ENCODE measurements at regions not wholly inside any gene's neighbourhood (a gene's known extent, or its start where the extent isn't known, plus 50 kb on each side); places are given as distances from the start of the nearest gene placed in this dataset.
A peak's percentile ranks its signal among the peaks of the same experiment; 100 is the strongest.

DNA sequence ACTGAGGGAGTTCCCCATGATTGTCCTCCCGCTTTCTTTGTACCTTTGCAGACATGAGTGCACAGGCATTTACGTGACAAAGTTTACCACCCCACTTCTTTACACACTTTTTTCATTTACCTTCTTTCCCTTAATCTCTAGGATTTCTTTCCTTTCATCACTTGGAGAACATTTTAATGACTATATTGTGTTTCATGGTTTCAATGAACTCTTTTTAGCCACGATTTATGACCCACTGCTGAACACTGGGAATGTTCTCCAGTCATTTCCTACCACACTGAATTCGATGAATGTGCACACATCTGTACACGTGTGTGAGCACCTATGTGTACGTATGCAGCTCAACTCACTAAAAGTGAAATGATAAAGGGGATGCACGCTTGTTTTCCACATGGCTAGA is 371.7 kb upstream of the IGFBP3 start:
- DNase-seq (ENCODE audit: low spot score in 2 of 2), result no peak
- H3K4me1 ChIP-seq, result peaks cover 0 to 16% (median 4%) of the 10 kb centered on the region in 4 donors
- H3K27ac ChIP-seq, result no peak overlapping the region
- peaks cover 0 to 7% (median 3%) of the 10 kb centered on the region in 4 donors for H3K9me3 ChIP-seq
- TF ChIP-seq POLR2A (IDR thresholded peaks at IDR 0.05) (no peak), EP300 (IDR thresholded peaks at IDR 0.05) (no peak)
- TF ChIP-seq, protein P1, sequence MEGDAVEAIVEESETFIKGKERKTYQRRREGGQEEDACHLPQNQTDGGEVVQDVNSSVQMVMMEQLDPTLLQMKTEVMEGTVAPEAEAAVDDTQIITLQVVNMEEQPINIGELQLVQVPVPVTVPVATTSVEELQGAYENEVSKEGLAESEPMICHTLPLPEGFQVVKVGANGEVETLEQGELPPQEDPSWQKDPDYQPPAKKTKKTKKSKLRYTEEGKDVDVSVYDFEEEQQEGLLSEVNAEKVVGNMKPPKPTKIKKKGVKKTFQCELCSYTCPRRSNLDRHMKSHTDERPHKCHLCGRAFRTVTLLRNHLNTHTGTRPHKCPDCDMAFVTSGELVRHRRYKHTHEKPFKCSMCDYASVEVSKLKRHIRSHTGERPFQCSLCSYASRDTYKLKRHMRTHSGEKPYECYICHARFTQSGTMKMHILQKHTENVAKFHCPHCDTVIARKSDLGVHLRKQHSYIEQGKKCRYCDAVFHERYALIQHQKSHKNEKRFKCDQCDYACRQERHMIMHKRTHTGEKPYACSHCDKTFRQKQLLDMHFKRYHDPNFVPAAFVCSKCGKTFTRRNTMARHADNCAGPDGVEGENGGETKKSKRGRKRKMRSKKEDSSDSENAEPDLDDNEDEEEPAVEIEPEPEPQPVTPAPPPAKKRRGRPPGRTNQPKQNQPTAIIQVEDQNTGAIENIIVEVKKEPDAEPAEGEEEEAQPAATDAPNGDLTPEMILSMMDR (IDR thresholded peaks at IDR 0.05), result no peak
- no peaks in the 10 kb centered on the region for H3K27me3 ChIP-seq
- H3K36me3 ChIP-seq, result no peaks in the 10 kb centered on the region
- H3K4me3 ChIP-seq, result no peak overlapping the region
- 79 to 83% methylated on average over 7 of the region's 7 CpGs for WGBS, 2 donors

DNA sequence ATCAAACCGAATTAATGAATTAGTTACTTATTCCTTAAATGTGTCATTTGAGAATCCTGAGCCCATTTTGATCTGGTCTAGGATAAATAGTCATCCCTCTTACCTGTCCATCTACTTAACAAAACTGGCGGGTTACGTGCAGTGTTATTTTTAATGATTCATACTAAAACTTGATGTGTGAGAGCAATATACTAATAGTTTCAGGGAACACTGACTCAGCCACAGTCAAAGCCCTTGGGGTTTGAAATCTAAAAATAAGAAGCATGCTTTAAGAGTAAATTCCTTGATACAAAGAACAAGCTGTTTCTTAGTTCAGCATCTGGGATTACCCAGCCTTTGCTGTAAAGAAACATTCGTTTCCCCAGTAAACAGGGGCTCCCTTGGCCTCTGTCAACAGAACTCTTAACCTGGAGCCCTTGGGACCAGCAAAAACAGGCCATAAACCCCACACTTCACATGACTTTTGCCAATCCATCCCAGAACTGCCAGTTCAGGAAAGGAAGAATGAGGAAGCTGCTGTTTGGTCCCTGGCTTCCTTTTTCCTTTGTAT is 370.6 kb upstream of the IGFBP3 start:
- H3K36me3 ChIP-seq, result no peaks in the 10 kb centered on the region
- no peaks in the 10 kb centered on the region for H3K27me3 ChIP-seq
- 43 to 48% methylated on average over 4 of the region's 4 CpGs for WGBS, 2 donors
- H3K27ac ChIP-seq, result peak overlapping the region in 2 of 4 donors; percentile 62 to 71
- DNase-seq (ENCODE audit: low spot score in 2 of 2), result peak in 1 of 2 donors; percentile 34
- TF ChIP-seq POLR2A (IDR thresholded peaks at IDR 0.05), result no peak
- TF ChIP-seq EP300 (IDR thresholded peaks at IDR 0.05), result peak in 1 of 2 donors; percentile 68
- TF ChIP-seq, protein P1 (IDR thresholded peaks at IDR 0.05), result no peak
- H3K4me3 ChIP-seq, result no peak overlapping the region
- H3K4me1 ChIP-seq, result peaks cover 0 to 16% (median 4%) of the 10 kb centered on the region in 4 donors
- no peaks in the 10 kb centered on the region for H3K9me3 ChIP-seq

DNA sequence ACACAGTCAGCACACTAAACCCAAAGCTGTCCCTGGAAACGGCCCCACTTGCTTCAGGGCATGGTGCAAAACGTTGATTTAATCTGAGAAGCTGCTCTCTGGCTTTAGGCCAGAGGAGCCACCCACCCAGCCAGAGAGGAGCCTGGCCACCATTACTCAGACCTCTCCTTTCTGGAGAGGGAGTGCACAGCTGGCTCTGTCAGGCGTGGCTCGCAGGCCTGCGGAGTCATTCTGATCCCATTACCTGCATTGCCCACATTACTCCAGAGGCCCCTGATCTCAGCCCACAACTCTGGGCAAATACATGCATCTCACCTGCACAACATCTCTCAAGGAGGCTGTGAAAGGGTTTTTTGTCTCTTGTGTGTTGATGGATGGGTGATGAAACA is 370.0 kb upstream of the IGFBP3 start:
- H3K36me3 ChIP-seq, result no peaks in the 10 kb centered on the region
- H3K27ac ChIP-seq, result peak overlapping the region in 2 of 4 donors; percentile 62 to 71
- TF ChIP-seq, protein P1 (IDR thresholded peaks at IDR 0.05), result no peak
- TF ChIP-seq POLR2A (IDR thresholded peaks at IDR 0.05), result no peak
- no peak for TF ChIP-seq EP300 (IDR thresholded peaks at IDR 0.05)
- 59 to 69% methylated on average over 3 to 5 of the region's 5 CpGs for WGBS, 2 donors
- DNase-seq (ENCODE audit: low spot score in 2 of 2), result no peak
- H3K27me3 ChIP-seq, result no peaks in the 10 kb centered on the region
- H3K4me3 ChIP-seq, result no peak overlapping the region
- no peaks in the 10 kb centered on the region for H3K9me3 ChIP-seq
- peaks cover 0 to 16% (median 4%) of the 10 kb centered on the region in 4 donors for H3K4me1 ChIP-seq

DNA sequence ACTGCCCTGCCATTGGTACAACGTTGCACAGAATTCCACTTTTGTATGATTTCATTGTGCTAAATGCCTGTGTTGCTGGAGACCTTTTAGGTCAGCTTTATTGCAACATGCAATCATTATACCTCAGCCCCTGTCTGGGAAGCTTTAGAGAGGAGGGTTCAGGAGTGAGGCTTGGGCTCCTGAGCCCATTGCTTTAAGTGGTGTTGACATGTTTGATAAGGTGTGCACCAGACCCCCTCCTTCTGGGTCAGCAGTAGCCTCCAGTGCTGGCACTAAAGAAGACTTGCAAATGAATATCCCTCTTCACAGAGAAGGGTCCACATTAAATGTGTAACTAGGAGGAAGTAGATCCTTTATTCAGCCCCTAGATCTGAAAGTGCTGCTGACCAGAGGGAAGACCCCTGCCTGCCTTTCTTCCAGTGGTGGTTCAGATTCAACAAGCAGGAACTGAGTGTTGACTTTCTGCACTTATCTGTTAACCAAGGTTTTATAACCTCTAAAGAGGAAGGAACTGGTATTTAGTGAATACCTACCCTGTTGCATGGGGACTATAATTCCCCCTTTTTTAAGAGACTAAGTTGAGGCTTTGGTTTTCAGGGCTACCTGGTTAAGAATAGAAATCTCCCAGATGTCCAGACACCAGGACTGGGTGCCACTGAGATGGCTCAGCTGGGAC is 369.4 kb upstream of the IGFBP3 start:
- no peak overlapping the region for H3K4me3 ChIP-seq
- H3K27ac ChIP-seq, result no peak overlapping the region
- TF ChIP-seq, protein P1 (IDR thresholded peaks at IDR 0.05), result no peak
- no peak for TF ChIP-seq POLR2A (IDR thresholded peaks at IDR 0.05)
- TF ChIP-seq EP300 (IDR thresholded peaks at IDR 0.05), result no peak
- no peaks in the 10 kb centered on the region for H3K36me3 ChIP-seq
- DNase-seq (ENCODE audit: low spot score in 2 of 2), result no peak
- WGBS, 2 donors, result 50 to 55% methylated on average over 1 of the region's 1 CpG
- no peaks in the 10 kb centered on the region for H3K9me3 ChIP-seq
- no peaks in the 10 kb centered on the region for H3K27me3 ChIP-seq
- H3K4me1 ChIP-seq, result peaks cover 0 to 16% (median 4%) of the 10 kb centered on the region in 4 donors

DNA sequence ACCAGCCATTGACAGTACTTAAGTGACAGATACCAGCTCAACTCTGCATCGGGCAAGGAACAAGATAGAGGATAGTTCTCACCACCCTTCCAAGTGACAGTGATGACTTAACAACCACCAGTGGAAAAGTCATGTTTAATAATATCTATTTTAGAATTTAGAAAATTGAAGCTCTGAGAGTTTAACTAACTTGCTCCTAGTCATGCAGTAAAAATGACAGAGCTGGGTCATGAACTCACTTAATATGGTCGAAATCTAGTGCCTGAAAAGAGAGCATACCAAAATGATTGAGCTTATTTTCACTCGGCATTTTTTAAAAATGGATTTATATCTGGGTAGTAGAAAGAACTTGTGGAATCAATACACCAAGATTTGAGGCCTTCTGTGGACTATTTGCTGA is 367.8 kb upstream of the IGFBP3 start:
- Histone ChIP-seq H3K4me3 (no peak overlapping the region), H3K36me3 (no peaks in the 10 kb centered on the region), H3K27ac (no peak overlapping the region), H3K4me1 (peaks cover 0 to 16% (median 4%) of the 10 kb centered on the region in 4 donors), H3K27me3 (no peaks in the 10 kb centered on the region), H3K9me3 (no peaks in the 10 kb centered on the region)
- TF ChIP-seq EP300 (IDR thresholded peaks at IDR 0.05), result no peak
- TF ChIP-seq POLR2A (IDR thresholded peaks at IDR 0.05), result no peak
- TF ChIP-seq, protein P1 (IDR thresholded peaks at IDR 0.05), result no peak
- no peak for DNase-seq (ENCODE audit: low spot score in 2 of 2)
- 71 to 77% methylated on average over 3 of the region's 3 CpGs for WGBS, 2 donors
